GM21723 (cell line): ENCODE measurements at regions not wholly inside any gene's neighbourhood (a gene's known extent, or its start where the extent isn't known, plus 50 kb on each side); places are given as distances from the start of the nearest gene placed in this dataset.
"Not testable (repeated sequence)": the region's sequence is repeated elsewhere in the genome, so short reads cannot be mapped to it uniquely, and the experiment has no call there.

Experiments used
- ATAC-seq: cut with Tn5 transposase; IDR thresholded peaks from one replicate; pipeline ENCODE4 v1.9.1; 2021; ENCODE audit warnings: mild to moderate bottlenecking, moderate library complexity; ENCODE audit not compliant: unreplicated experiment

GRCh38 chr17:64773836-64774761, 112.0 kb upstream of the SMURF2 start:
- no peak for ATAC-seq

GRCh38 chr17:64773386-64773835, 111.3 kb upstream of the SMURF2 start:
- ATAC-seq: no peak

GRCh38 chr17:64772845-64773299, 110.8 kb upstream of the SMURF2 start:
- no peak for ATAC-seq

GRCh38 chr17:64771980-64772844, 110.1 kb upstream of the SMURF2 start:
- no peak for ATAC-seq

- ATAC-seq: no peak
Measured at GRCh38 chr17:64769712-64770111, 107.6 kb upstream of the SMURF2 start.

GRCh38 chr17:64767269-64767997, 105.3 kb upstream of the SMURF2 start:
- no peak for ATAC-seq

GRCh38 chr17:64765191-64765889, 103.2 kb upstream of the SMURF2 start:
- no peak for ATAC-seq

GRCh38 chr17:64750891-64751677, 89.0 kb upstream of the SMURF2 start:
- no peak for ATAC-seq

- no peak for ATAC-seq
Measured at GRCh38 chr17:64750478-64750877, 88.4 kb upstream of the SMURF2 start.

- ATAC-seq: no peak
Measured at GRCh38 chr17:64749306-64749705, 87.2 kb upstream of the SMURF2 start.

GRCh38 chr17:64747938-64748540, 85.9 kb upstream of the SMURF2 start:
- no peak for ATAC-seq

- no peak for ATAC-seq
Measured at GRCh38 chr17:64742326-64742725, 80.2 kb upstream of the SMURF2 start.

GRCh38 chr17:64741916-64742315, 79.8 kb upstream of the SMURF2 start:
- ATAC-seq: not testable (repeated sequence)

GRCh38 chr17:64741038-64741641, 79.0 kb upstream of the SMURF2 start:
- ATAC-seq: no peak

- no peak for ATAC-seq
Measured at GRCh38 chr17:64739316-64740058, 77.4 kb upstream of the SMURF2 start.

- no peak for ATAC-seq
Measured at GRCh38 chr17:64736804-64737492, 74.8 kb upstream of the SMURF2 start.

- no peak for ATAC-seq
Measured at GRCh38 chr17:64732336-64733006, 70.4 kb upstream of the SMURF2 start.
